Ishikawa (cell line): ENCODE measurements at regions not wholly inside any gene's neighbourhood (a gene's known extent, or its start where the extent isn't known, plus 50 kb on each side); places are given as distances from the start of the nearest gene placed in this dataset.

ENCODE experiments used
- CEBPB ChIP-seq: IDR thresholded peaks from 2 replicates; pipeline ENCODE4 v1.6.1; 2012
- CREB1 ChIP-seq: IDR thresholded peaks from 2 replicates; pipeline ENCODE4 v1.6.1; 2012; ENCODE audit warnings: low read depth
- EGR1 ChIP-seq: IDR thresholded peaks from 2 replicates; pipeline ENCODE4 v1.6.1; 2012
- EP300 ChIP-seq: IDR thresholded peaks from 2 replicates; pipeline ENCODE4 v1.6.1; 2012; ENCODE audit warnings: borderline replicate concordance
- FOXM1 ChIP-seq: IDR thresholded peaks from 2 replicates; pipeline ENCODE4 v1.6.1; 2012; ENCODE audit warnings: low read depth, borderline replicate concordance
- MAX ChIP-seq: IDR thresholded peaks from 2 replicates; pipeline ENCODE4 v1.6.1; 2012
- NFIC ChIP-seq: IDR thresholded peaks from 2 replicates; pipeline ENCODE4 v1.6.1; 2012
- RAD21 ChIP-seq: IDR thresholded peaks from 2 replicates; pipeline ENCODE4 v1.6.1; 2012; ENCODE audit warnings: low read depth
- REST ChIP-seq: IDR thresholded peaks from 2 replicates; pipeline ENCODE4 v1.6.1; 2012; ENCODE audit warnings: low read depth, mild to moderate bottlenecking
- TAF1 ChIP-seq: IDR thresholded peaks from 2 replicates; pipeline ENCODE4 v1.6.1; 2012; ENCODE audit warnings: low read depth, mild to moderate bottlenecking
- TCF12 ChIP-seq: IDR thresholded peaks from 2 replicates; pipeline ENCODE4 v1.6.1; 2012; ENCODE audit warnings: low read depth
- TEAD4 ChIP-seq: IDR thresholded peaks from 2 replicates; pipeline ENCODE4 v1.6.1; 2012
- USF1 ChIP-seq: IDR thresholded peaks from 2 replicates; pipeline ENCODE4 v1.6.1; 2012
- YY1 ChIP-seq: IDR thresholded peaks from 2 replicates; pipeline ENCODE4 v1.6.1; 2012; ENCODE audit warnings: low read depth
- ZBTB7A ChIP-seq: IDR thresholded peaks from 2 replicates; pipeline ENCODE4 v1.6.1; 2012; ENCODE audit warnings: low read depth

- TF ChIP-seq EGR1 = no peak
- no peak for TF ChIP-seq MAX
- no peak for TF ChIP-seq YY1
- no peak for TF ChIP-seq FOXM1
- no peak for TF ChIP-seq RAD21
- TF ChIP-seq EP300 = no peak
- TF ChIP-seq USF1 = no peak
- no peak for TF ChIP-seq ZBTB7A
- no peak for TF ChIP-seq TCF12
- no peak for TF ChIP-seq TEAD4
Observed at GRCh38 chr5:121138495-121138907, 674.4 kb downstream of the PRR16 start.

GRCh38 chr5:121138952-121139351 lies 674.9 kb downstream of the PRR16 start:
- TF ChIP-seq TEAD4 (no peak), FOXM1 (no peak), REST (no peak), TCF12 (no peak), ZBTB7A (no peak), TAF1 (no peak), NFIC (no peak), MAX (no peak), CEBPB (no peak), EGR1 (no peak), USF1 (no peak)

- TF ChIP-seq ZBTB7A = no peak
- no peak for TF ChIP-seq TCF12
- no peak for TF ChIP-seq REST
- TF ChIP-seq RAD21 = no peak
- TF ChIP-seq EP300 = no peak
- TF ChIP-seq EGR1 = no peak
- no peak for TF ChIP-seq YY1
- TF ChIP-seq USF1 = no peak
Observed at GRCh38 chr5:121144764-121145163, 680.7 kb downstream of the PRR16 start.

- no peak for TF ChIP-seq TCF12
- no peak for TF ChIP-seq TEAD4
Observed at GRCh38 chr5:121151534-121151933, 687.4 kb downstream of the PRR16 start.

GRCh38 chr5:121152411-121152810 lies 688.3 kb downstream of the PRR16 start:
- TF ChIP-seq YY1 (no peak), TEAD4 (no peak), CREB1 (no peak), EP300 (no peak), RAD21 (no peak), TCF12 (no peak), USF1 (no peak), NFIC (no peak), ZBTB7A (no peak), TAF1 (no peak), REST (no peak), CEBPB (no peak), MAX (no peak)
